Astrocyte of the spinal cord (primary cell): ENCODE measurements at regions not wholly inside any gene's neighbourhood (a gene's known extent, or its start where the extent isn't known, plus 50 kb on each side); places are given as distances from the start of the nearest gene placed in this dataset.
"Not testable (repeated sequence)": the region's sequence is repeated elsewhere in the genome, so short reads cannot be mapped to it uniquely, and the experiment has no call there.

Source experiments
- DNase-seq: peaks from one replicate; pipeline ENCODE4 v3.0.0; 2011; ENCODE audit warnings: low read depth, low spot score
- H3K4me3 ChIP-seq: 2 replicates; pipeline ENCODE4 v1.5.1; 2011; ENCODE audit warnings: low read depth, mild to moderate bottlenecking, low read length, moderate library complexity
- in situ Hi-C: cut with HindIII; loops from 2 replicates; pipeline ENCODE4 v1.10.0; 2017; ENCODE audit warnings: low sequenced_read_pairs
- TF ChIP-seq, protein P1 (sequence below): IDR thresholded peaks from 2 replicates; pipeline ENCODE4 v1.5.1; 2012; ENCODE audit warnings: low read depth, mild to moderate bottlenecking, low read length, inconsistent platforms

DNA sequence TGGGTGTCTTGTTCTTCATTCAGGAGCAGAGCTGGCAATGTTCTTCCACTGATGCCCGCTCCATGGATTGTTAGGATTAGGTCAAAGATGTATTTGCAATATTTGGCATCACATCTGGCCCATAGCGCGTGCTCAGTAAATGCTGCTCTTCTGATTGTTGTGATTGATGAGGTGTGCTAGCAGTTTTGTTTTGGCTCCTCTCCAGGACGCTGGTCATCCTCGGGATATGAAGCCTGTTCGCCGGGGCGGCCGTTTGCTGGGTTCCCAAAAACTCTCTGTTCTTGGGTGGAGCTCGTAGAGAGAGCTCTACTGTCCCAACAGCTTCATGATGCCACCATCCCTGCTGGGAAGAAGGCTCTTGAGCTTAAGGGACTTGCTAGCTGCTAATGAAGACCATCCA, 96.9 kb downstream of the XRCC2 start:
- TF ChIP-seq, protein P1, sequence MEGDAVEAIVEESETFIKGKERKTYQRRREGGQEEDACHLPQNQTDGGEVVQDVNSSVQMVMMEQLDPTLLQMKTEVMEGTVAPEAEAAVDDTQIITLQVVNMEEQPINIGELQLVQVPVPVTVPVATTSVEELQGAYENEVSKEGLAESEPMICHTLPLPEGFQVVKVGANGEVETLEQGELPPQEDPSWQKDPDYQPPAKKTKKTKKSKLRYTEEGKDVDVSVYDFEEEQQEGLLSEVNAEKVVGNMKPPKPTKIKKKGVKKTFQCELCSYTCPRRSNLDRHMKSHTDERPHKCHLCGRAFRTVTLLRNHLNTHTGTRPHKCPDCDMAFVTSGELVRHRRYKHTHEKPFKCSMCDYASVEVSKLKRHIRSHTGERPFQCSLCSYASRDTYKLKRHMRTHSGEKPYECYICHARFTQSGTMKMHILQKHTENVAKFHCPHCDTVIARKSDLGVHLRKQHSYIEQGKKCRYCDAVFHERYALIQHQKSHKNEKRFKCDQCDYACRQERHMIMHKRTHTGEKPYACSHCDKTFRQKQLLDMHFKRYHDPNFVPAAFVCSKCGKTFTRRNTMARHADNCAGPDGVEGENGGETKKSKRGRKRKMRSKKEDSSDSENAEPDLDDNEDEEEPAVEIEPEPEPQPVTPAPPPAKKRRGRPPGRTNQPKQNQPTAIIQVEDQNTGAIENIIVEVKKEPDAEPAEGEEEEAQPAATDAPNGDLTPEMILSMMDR, result no peak
- no peak overlapping the region for H3K4me3 ChIP-seq
- DNase-seq, result no peak
- in situ Hi-C loops, result no loop called here

DNA sequence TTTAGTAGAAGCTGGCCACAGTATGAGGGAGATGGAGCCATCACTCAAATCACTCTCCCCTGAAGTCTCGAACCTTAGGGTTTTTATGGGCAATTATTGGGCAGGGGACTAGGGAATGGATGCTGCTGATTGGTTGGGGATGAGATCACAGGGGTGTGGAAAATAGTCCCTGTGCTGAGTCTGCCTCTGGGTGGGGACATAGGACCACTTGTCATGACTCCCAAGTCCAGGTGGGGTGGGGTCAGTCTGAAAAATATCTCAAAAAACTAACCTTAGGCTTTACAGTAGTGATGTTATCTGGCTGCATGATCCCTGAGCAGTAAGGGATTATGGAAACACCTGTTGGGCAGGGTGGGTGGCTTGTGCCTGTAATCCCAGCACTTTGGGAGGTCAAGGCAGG, 98.6 kb downstream of the XRCC2 start:
- H3K4me3 ChIP-seq, result no peak overlapping the region
- DNase-seq, result no peak
- TF ChIP-seq, protein P1, result no peak
- in situ Hi-C loops, result no loop called here

DNA sequence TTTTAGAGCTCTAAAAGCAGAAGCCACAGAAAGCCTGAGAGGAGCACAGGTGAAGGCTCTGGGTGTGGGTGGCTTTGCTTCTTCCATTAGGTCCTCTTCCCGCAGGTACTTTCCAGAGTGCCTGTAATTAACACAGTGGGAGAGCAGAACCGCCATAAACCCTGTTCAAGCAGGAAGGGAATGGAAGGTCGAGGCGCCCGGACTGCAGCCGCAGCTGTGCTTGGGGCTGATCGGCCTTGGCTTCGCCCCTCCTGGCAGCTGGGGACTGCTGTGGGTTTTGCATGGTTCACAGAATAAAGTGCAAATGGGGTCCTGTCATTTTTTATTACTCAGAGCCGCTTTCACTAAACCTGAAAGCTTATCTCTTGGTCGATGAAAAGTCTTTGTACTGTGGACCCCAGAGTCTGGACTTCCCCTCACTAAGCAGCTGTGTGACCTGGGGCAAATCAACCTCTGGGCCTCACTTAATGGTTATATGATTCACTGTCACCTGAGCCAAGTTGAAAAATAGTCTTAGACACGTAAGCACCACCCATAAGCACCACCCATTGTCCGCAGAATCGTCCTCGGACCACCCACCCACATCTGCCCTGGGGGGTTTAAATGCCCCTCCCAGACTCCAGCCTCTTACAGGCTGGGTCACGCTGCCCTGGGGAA, 100.9 kb downstream of the XRCC2 start:
- H3K4me3 ChIP-seq, result no peak overlapping the region
- in situ Hi-C loops, result no loop called here
- no peak for DNase-seq
- TF ChIP-seq, protein P1, result no peak

DNA sequence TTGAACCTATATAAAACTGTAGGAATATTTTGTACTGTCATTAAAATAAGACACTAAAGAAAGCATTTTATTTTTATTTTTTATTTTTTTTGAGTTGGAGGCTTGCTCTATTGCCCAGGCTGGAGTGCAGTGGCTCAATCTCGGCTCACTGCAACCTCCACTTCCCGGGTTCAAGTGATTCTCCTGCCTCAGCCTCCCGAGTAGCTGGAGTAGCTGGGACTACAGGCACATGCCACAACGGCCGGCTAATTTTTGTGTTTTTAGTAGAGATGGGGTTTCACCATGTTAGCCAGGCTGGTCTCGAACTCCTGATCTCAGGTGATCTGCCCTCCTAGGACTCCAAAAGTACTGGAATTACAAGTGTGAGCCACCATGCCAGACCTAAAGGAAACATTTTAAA, 102.8 kb downstream of the XRCC2 start:
- in situ Hi-C loops, H3K4me3 ChIP-seq, DNase-seq: not testable (repeated sequence)

DNA sequence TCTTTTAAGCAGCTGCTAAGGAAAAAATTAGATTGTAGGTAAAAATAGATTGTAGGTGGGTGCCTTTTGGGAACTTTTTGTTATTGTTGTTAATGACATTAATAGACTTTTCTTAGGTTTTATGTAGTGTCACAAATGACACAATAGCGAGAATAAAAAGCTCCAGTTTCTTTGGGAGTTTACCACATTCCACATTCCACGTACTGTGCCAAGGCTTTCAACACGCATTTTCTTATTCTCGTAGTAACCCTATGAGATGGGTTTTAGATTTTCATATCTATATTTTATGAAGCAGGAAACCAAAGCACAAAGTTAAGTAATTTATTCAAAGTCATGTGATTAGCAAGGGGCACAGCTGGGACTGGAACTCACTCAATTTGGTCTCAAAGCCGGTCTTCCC, 103.8 kb downstream of the XRCC2 start:
- no peak for DNase-seq
- H3K4me3 ChIP-seq, result no peak overlapping the region
- in situ Hi-C loops, result no loop called here
- TF ChIP-seq, protein P1, result no peak

DNA sequence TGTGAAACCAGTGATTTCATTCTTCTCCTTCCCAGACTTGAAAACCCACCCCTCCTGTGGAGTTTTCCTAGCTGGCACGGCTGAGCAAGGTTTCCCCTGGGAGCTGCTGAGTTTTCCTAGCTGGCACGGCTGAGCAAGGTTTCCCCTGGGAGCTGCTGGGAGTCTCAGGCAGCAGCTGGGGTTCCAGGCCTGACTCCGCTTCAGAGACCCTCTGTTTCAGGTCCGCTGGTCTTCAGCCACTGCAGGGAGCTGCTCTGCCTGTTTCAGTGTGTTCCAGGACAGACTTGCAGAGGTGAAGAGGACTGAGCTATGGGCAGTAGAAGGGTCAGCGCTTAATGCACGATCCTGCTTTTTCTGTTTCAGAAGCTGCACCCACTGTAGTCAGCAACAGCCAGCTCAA, 104.9 kb downstream of the XRCC2 start:
- no peak for DNase-seq
- TF ChIP-seq, protein P1, result no peak
- in situ Hi-C loops, result no loop called here
- H3K4me3 ChIP-seq, result no peak overlapping the region

DNA sequence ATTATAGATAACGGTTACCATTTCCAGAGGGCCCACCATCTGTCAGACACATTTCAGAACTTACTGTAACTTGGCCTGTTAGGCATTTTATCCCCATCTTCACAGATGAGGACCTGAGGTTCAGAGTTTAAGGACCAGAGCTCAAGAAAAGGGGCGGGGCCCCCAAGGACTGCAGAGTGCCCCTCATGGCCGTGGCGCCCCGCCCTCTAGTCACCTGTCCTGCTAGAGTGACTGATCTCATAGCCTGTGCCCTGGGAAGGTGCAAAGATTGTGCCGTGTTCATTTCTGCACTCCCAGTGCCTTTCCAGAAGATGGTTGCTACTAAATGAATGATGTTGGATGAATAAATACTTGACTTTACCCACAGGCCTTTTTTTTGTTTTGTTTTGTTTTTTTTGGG, 107.0 kb downstream of the XRCC2 start:
- TF ChIP-seq, protein P1, result no peak
- DNase-seq, result no peak
- no peak overlapping the region for H3K4me3 ChIP-seq
- in situ Hi-C loops, result no loop called here
